ENCODE measurements at regions not wholly inside any gene's neighbourhood (a gene's known extent, or its start where the extent isn't known, plus 50 kb on each side); places are given as distances from the start of the nearest gene placed in this dataset.
"Not testable (repeated sequence)": the region's sequence is repeated elsewhere in the genome, so short reads cannot be mapped to it uniquely, and the experiment has no call there.

GRCh38 chr3:162398554-162398953 is 901.9 kb downstream of the OTOL1 start:
- DNase-seq (ENCODE audit: low spot score): no peak

- DNase-seq (ENCODE audit: low spot score): no peak
Measured at GRCh38 chr3:162400697-162401096, 904.1 kb downstream of the OTOL1 start.

- not testable (repeated sequence) for DNase-seq (ENCODE audit: low spot score)
Measured at GRCh38 chr3:162411556-162411955, 914.9 kb downstream of the OTOL1 start.

GRCh38 chr3:162421721-162422120 is 925.1 kb downstream of the OTOL1 start:
- DNase-seq (ENCODE audit: low spot score): no peak

- DNase-seq (ENCODE audit: low spot score): no peak
Measured at GRCh38 chr3:162428192-162428591, 931.6 kb downstream of the OTOL1 start.

GRCh38 chr3:162435750-162436149 is 939.1 kb downstream of the OTOL1 start:
- no peak for DNase-seq (ENCODE audit: low spot score)

- DNase-seq (ENCODE audit: low spot score): no peak
Measured at GRCh38 chr3:162436826-162437225, 940.2 kb downstream of the OTOL1 start.

GRCh38 chr3:162437480-162437879 is 940.9 kb downstream of the OTOL1 start:
- DNase-seq (ENCODE audit: low spot score): no peak

GRCh38 chr3:162441716-162442115 is 945.1 kb downstream of the OTOL1 start:
- no peak for DNase-seq (ENCODE audit: low spot score)

GRCh38 chr3:162443376-162443775 is 946.8 kb downstream of the OTOL1 start:
- DNase-seq (ENCODE audit: low spot score): no peak

GRCh38 chr3:162468791-162469190 is 972.2 kb downstream of the OTOL1 start:
- no peak for DNase-seq (ENCODE audit: low spot score)

GRCh38 chr3:162487138-162487537 is 990.5 kb downstream of the OTOL1 start:
- no peak for DNase-seq (ENCODE audit: low spot score)

- DNase-seq (ENCODE audit: low spot score): no peak
Measured at GRCh38 chr3:162489853-162490252, 993.2 kb downstream of the OTOL1 start.

GRCh38 chr3:162491952-162492351 is 995.3 kb downstream of the OTOL1 start:
- no peak for DNase-seq (ENCODE audit: low spot score)

- DNase-seq (ENCODE audit: low spot score): peak; percentile 10
Measured at GRCh38 chr3:162492446-162493081, 996.0 kb downstream of the OTOL1 start.

GRCh38 chr3:162498626-162499025 is 1002.0 kb downstream of the OTOL1 start:
- no peak for DNase-seq (ENCODE audit: low spot score)

GRCh38 chr3:162507397-162507796 is 1010.8 kb downstream of the OTOL1 start:
- DNase-seq (ENCODE audit: low spot score): no peak

- DNase-seq (ENCODE audit: low spot score): no peak
Measured at GRCh38 chr3:162512488-162512887, 1015.9 kb downstream of the OTOL1 start.

GRCh38 chr3:162517110-162517509 is 1020.5 kb downstream of the OTOL1 start:
- DNase-seq (ENCODE audit: low spot score): no peak

- DNase-seq (ENCODE audit: low spot score): no peak
Measured at GRCh38 chr3:162521669-162522068, 1025.1 kb downstream of the OTOL1 start.

- DNase-seq (ENCODE audit: low spot score): peak; percentile 39
Measured at GRCh38 chr3:162525066-162525742, 1028.6 kb downstream of the OTOL1 start.

- no peak for DNase-seq (ENCODE audit: low spot score)
Measured at GRCh38 chr3:162525771-162526170, 1029.2 kb downstream of the OTOL1 start.

- DNase-seq (ENCODE audit: low spot score): no peak
Measured at GRCh38 chr3:162534431-162534830, 1037.8 kb downstream of the OTOL1 start.

GRCh38 chr3:162538491-162538890 is 1041.9 kb downstream of the OTOL1 start:
- no peak for DNase-seq (ENCODE audit: low spot score)
